Endodermal cell (in vitro differentiated cells): ENCODE measurements at regions not wholly inside any gene's neighbourhood (a gene's known extent, or its start where the extent isn't known, plus 50 kb on each side); places are given as distances from the start of the nearest gene placed in this dataset.

Experiments
- DNase-seq: peaks from one replicate; pipeline ENCODE4 v3.0.0-alpha.2; 2017
- H3K27ac ChIP-seq: 2 replicates; pipeline ENCODE4 v1.5.1; 2013; ENCODE audit warnings: mild to moderate bottlenecking, low read depth, low read length, moderate library complexity
- H3K27me3 ChIP-seq: 2 replicates; pipeline ENCODE4 v1.6.1; 2013; ENCODE audit warnings: mild to moderate bottlenecking, low read length, moderate library complexity; ENCODE audit not compliant: insufficient read depth, control insufficient read depth, poor library complexity, severe bottlenecking
- H3K36me3 ChIP-seq: 2 replicates; pipeline ENCODE4 v1.7.0; 2013; ENCODE audit warnings: mild to moderate bottlenecking, low read length, moderate library complexity; ENCODE audit not compliant: control insufficient read depth, insufficient read depth
- H3K4me1 ChIP-seq: one replicate; pipeline ENCODE4 v1.7.0; 2013; ENCODE audit warnings: low read length; ENCODE audit not compliant: control insufficient read depth, insufficient read depth
- H3K4me3 ChIP-seq: 2 replicates; pipeline ENCODE4 v1.5.1; 2013; ENCODE audit warnings: mild to moderate bottlenecking, low read length, moderate library complexity
- H3K9ac ChIP-seq: 2 replicates; pipeline ENCODE4 v1.6.1; 2013; ENCODE audit warnings: mild to moderate bottlenecking, low read length, moderate library complexity; ENCODE audit not compliant: poor library complexity, severe bottlenecking; ENCODE audit errors: extremely low read depth
- H3K9me3 ChIP-seq: 2 replicates; pipeline ENCODE4 v1.6.1; 2013; ENCODE audit warnings: mild to moderate bottlenecking, low read length, moderate library complexity; ENCODE audit not compliant: control insufficient read depth
- H3K27ac Mint-ChIP-seq: 2 replicates; pipeline ENCODE4 v1.8.0; 2020; ENCODE audit warnings: mixed read lengths
- H3K27me3 Mint-ChIP-seq: 2 replicates; pipeline ENCODE4 v1.8.0; 2021; ENCODE audit warnings: mild to moderate bottlenecking, mixed read lengths; ENCODE audit not compliant: insufficient read depth
- H3K36me3 Mint-ChIP-seq: 2 replicates; pipeline ENCODE4 v1.8.0; 2020; ENCODE audit warnings: low read depth, mixed read lengths
- H3K4me1 Mint-ChIP-seq: 2 replicates; pipeline ENCODE4 v1.8.0; 2020; ENCODE audit warnings: mixed read lengths
- H3K4me3 Mint-ChIP-seq: 2 replicates; pipeline ENCODE4 v1.8.0; 2020; ENCODE audit warnings: mild to moderate bottlenecking, moderate library complexity, mixed read lengths
- H3K9me3 Mint-ChIP-seq: 2 replicates; pipeline ENCODE4 v1.8.0; 2020; ENCODE audit warnings: mild to moderate bottlenecking, mixed read lengths
- WGBS, 2 experiments: methylation state at CpG; one replicate each; pipeline versions ENCODE4 v1.1.5 to v1.1.7; 2013; ENCODE audit warnings: missing lambda C conversion rate in 2 of 2, mixed read lengths in 1 of 2; ENCODE audit not compliant: insufficient coverage in 1 of 2, insufficient read length in 1 of 2; 5-methylcytosine and 5-hydroxymethylcytosine counted together
- TF ChIP-seq, protein P1 (sequence below): fragments of 200-600 bp; sonication (generic); conservative IDR thresholded peaks from 2 replicates; pipeline ENCODE4 v1.5.0; 2021; ENCODE audit warnings: antibody characterized with exemption, mild to moderate bottlenecking

DNA sequence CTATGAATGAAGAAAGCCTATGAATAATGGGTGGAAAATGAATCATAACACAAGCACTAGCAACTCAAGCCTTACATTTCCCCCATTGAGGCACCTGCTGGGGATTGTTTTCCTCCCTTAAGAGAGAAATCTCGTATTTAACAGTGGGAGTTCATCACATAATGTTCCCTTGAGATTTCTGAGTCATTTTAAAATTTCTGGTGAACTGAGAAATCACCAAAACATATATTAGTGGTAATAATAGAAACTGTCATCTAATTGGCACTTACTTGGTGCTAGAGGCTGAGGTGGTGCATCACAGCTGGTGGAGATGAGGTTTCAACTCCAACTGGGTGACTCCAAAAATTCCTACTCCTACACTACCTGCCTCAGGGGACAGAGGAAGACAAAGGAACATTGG, 561.3 kb upstream of the LCORL start:
- H3K27me3 Mint-ChIP-seq = no peaks in the 10 kb centered on the region
- no peaks in the 10 kb centered on the region for H3K36me3 Mint-ChIP-seq
- Histone ChIP-seq H3K36me3 (no peaks in the 10 kb centered on the region), H3K4me3 (no peak overlapping the region), H3K9me3 (no peaks in the 10 kb centered on the region), H3K9ac (no peak overlapping the region), H3K27me3 (no peaks in the 10 kb centered on the region), H3K27ac (no peak overlapping the region), H3K4me1 (no peaks in the 10 kb centered on the region)
- no peak overlapping the region for H3K27ac Mint-ChIP-seq
- H3K9me3 Mint-ChIP-seq = no peaks in the 10 kb centered on the region
- 100% methylated on average over 1 of the region's 1 CpG; no CpG with 5 or more reads in 1 of the 2 experiments for WGBS, 2 experiments
- TF ChIP-seq, protein P1, sequence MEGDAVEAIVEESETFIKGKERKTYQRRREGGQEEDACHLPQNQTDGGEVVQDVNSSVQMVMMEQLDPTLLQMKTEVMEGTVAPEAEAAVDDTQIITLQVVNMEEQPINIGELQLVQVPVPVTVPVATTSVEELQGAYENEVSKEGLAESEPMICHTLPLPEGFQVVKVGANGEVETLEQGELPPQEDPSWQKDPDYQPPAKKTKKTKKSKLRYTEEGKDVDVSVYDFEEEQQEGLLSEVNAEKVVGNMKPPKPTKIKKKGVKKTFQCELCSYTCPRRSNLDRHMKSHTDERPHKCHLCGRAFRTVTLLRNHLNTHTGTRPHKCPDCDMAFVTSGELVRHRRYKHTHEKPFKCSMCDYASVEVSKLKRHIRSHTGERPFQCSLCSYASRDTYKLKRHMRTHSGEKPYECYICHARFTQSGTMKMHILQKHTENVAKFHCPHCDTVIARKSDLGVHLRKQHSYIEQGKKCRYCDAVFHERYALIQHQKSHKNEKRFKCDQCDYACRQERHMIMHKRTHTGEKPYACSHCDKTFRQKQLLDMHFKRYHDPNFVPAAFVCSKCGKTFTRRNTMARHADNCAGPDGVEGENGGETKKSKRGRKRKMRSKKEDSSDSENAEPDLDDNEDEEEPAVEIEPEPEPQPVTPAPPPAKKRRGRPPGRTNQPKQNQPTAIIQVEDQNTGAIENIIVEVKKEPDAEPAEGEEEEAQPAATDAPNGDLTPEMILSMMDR = no peak
- H3K4me1 Mint-ChIP-seq = peaks cover 8% of the 10 kb centered on the region
- H3K4me3 Mint-ChIP-seq = no peak overlapping the region
- DNase-seq = no peak

DNA sequence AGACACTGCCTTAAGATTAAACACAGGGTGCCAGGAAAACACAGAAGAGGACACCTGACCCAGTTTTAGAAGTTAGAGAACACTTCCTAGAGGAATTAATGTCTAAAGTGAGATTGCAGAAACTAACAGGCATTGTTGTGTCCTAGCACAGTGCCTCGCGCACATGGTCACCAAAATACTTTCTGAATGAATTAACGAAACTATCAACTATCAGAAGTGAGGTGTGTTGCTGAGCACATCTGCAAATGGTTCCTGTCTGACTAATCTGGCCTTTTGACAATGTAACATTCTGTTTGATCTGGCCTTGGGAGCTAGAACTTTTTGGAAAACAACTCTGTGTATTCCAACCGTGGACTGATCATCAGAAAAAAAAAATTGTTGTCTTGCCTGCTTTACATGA, 556.8 kb upstream of the LCORL start:
- Mint-ChIP-seq H3K27ac (no peak overlapping the region), H3K27me3 (no peaks in the 10 kb centered on the region), H3K36me3 (no peaks in the 10 kb centered on the region), H3K9me3 (no peaks in the 10 kb centered on the region), H3K4me1 (peaks cover 8% of the 10 kb centered on the region), H3K4me3 (no peak overlapping the region)
- TF ChIP-seq, protein P1 = no peak
- no peak overlapping the region for H3K4me3 ChIP-seq
- no peaks in the 10 kb centered on the region for H3K9me3 ChIP-seq
- H3K4me1 ChIP-seq = no peaks in the 10 kb centered on the region
- no peak for DNase-seq
- H3K36me3 ChIP-seq = no peaks in the 10 kb centered on the region
- H3K9ac ChIP-seq = no peak overlapping the region
- no peak overlapping the region for H3K27ac ChIP-seq
- no peaks in the 10 kb centered on the region for H3K27me3 ChIP-seq
- WGBS, 2 experiments = 87 to 92% methylated on average over 4 of the region's 4 CpGs

DNA sequence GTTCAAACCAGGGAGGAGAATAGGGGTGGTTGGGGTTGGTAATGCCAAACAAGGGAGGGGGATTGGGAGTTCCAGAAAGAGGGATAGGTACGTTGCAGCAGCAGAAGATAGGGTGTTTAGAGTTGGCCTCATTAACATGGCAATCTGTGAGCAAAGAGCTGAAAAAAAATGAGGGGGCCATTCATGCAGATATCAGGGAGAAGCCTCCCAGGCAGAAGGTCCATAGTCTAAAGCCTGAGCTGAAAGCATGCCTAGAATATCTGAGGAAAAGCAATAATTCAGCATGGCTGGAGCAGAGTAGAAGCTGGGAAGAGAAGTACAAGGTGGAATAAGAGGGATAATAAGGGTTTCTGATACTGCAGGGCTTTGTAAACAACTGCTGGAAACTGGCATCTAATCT, 550.9 kb upstream of the LCORL start:
- Mint-ChIP-seq H3K36me3 (no peaks in the 10 kb centered on the region), H3K4me1 (no peaks in the 10 kb centered on the region), H3K27me3 (no peaks in the 10 kb centered on the region), H3K9me3 (no peaks in the 10 kb centered on the region), H3K4me3 (no peak overlapping the region), H3K27ac (no peak overlapping the region)
- Histone ChIP-seq H3K36me3 (no peaks in the 10 kb centered on the region), H3K9ac (no peak overlapping the region), H3K27me3 (no peaks in the 10 kb centered on the region), H3K9me3 (no peaks in the 10 kb centered on the region), H3K4me1 (no peaks in the 10 kb centered on the region), H3K27ac (no peak overlapping the region), H3K4me3 (no peak overlapping the region)
- TF ChIP-seq, protein P1 = no peak
- no peak for DNase-seq
- WGBS, 2 experiments = 79 to 89% methylated on average over 1 of the region's 1 CpG
